CD4-positive, alpha-beta T cell treated with Interleukin-4 for 1 hour (primary cell): ENCODE measurements at regions not wholly inside any gene's neighbourhood (a gene's known extent, or its start where the extent isn't known, plus 50 kb on each side); places are given as distances from the start of the nearest gene placed in this dataset.

Source experiments
- DNase-seq, 2 donors: peaks; one replicate each; pipeline ENCODE4 v3.0.0-alpha.2; 2020 to 2022

GRCh38 chr2:136399667-136400289, 281.8 kb upstream of the CXCR4 start:
- DNase-seq: no peak

DNA sequence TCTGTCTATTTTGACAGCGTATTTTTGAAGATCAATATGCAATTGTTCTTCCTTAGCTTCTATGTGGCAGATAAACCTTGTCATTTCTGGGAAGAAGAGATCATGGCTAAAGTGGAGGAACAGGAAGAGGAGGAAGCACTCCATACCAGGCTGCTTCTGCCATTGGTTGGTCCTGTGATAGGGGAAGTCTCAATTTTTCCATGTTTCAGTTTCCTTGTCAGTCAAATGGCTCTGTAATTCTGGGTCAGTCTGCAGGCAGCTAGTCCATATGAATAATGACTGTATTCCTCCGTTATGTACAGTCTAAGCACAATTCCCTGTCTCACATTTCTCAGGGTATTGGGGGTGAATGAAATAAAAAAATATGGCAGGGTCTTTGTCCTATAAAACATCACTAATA, 277.6 kb upstream of the CXCR4 start:
- DNase-seq: no peak

GRCh38 chr2:136394136-136395060, 276.4 kb upstream of the CXCR4 start:
- DNase-seq: no peak

DNA sequence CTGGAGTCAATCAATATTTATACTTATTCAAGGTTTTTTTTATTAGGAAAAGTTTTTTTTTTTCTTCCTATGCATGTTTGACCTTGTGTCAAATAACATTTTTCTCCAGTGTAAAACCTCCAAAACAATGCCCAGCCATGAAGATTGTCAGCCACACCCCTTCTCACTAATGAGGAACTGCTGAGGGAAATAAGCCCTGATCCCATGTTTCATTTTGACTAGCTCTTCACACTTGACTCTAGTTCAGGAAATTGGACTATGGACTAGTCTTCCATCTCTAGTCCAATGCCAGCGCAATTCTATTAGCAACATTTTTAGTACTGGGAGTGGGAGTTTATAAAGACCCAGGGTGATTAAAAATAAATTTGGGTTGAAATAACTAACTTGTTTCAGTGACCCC, 275.6 kb upstream of the CXCR4 start:
- DNase-seq: no peak

- no peak for DNase-seq
These were observed 275.1 kb upstream of the CXCR4 start for GRCh38 chr2:136392897-136393505.

GRCh38 chr2:136389809-136390208, 271.9 kb upstream of the CXCR4 start:
- no peak for DNase-seq

- DNase-seq: no peak
These were observed 268.1 kb upstream of the CXCR4 start for GRCh38 chr2:136386046-136386445.

DNA sequence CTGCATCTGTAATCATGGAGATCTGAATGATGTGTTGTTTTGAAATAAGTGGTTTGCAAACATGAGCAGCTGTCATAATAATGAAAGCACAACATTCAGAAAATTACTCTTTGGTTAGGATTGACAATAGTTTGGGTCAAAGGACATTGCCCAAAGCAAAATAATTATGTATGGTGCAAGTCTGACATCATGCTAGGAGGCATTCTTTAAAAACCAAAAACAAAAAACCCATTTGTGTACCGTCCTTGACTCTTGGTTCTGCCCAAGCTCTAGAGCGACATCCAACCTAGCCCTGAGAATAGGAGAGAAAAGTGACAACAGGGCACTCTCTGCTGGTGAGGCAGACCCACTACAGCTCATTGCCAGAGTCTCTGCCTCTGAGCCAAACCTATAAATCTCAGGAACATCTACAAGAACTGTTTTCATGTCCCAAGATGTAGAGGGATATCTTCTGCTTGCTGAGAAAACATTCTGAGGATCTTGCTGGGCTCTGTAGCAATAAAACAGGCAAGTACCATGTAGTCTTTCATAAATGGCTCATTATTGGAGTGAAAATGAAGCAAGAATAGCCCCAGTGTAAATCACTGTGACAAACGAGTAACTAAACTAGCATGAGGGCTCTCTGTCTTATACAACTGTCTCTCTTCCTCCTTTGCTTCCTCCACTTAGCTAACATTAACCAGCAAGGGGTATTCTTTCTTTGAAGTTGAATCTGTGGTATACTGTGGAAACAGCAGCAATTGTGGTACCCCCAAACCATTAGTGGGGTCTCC, 266.8 kb upstream of the CXCR4 start:
- DNase-seq: peak; percentile 69 to 75

- no peak for DNase-seq
These were observed 265.2 kb upstream of the CXCR4 start for GRCh38 chr2:136383167-136383566.

- DNase-seq: peak; percentile 77 to 80
These were observed 264.0 kb upstream of the CXCR4 start for GRCh38 chr2:136381722-136382633.

DNA sequence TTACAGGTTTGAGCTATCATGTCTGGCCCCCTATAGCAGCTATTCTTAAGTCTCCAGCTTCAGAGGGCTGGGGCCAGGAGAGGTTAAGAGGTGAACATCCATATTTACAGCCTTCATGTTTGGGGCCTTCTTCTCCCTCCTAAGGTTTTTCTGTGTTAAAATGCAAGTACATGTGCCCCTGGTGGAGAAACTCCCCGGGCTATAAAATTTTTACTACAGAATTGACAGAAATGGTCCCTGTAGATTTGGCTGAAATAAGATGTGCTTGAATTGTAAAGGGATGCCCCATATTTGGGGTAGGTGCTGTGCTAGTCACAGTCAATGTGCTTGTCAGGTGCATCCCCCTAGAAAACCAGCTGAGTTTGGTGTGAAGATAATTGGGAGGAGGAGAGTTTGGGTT, 263.3 kb upstream of the CXCR4 start:
- DNase-seq: no peak

DNA sequence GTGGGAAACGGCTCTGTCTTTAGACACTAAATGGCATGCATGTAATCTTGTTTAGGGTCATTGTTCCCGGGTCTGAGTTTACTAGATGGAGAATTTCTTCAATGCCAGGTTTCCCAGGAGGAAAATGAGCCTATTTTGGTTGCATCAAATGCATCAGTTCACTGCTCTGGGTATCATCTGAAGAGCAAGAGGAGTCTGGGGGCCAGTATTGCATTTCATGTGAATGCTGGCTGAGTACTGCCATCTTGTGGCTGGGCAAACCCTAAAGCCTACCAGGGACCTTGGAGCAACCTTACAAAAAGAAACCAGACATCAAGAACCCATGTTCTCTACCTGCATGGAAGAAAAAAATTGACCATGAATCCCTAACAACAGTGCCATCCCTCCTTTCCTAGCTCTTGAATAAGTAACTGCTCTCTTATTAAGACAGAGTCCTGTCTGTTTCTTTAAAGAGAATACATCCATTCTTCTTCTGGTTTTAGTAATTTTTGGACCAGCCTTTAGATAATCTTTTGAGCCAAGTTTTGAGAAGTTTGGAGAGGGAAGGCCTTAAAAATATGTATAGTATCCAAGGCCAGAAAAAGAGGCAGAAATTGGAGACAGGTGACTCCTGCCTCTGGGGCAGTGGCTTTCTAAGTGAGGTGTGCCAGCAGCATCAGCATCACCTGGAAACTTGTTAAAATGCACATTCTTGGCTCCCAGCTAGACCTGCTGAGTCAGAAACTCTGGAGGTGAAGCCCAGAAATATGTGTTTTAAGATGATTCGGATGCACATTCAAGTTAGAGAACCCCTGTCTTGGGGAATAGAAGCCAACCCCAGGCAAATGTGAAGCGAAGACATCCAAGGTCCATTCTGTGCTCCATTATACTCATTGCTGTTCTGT, 261.0 kb upstream of the CXCR4 start:
- DNase-seq: peak; percentile 80 to 84

- DNase-seq: no peak
These were observed 259.8 kb upstream of the CXCR4 start for GRCh38 chr2:136377423-136378382.

GRCh38 chr2:136376798-136377211, 258.9 kb upstream of the CXCR4 start:
- no peak for DNase-seq

DNA sequence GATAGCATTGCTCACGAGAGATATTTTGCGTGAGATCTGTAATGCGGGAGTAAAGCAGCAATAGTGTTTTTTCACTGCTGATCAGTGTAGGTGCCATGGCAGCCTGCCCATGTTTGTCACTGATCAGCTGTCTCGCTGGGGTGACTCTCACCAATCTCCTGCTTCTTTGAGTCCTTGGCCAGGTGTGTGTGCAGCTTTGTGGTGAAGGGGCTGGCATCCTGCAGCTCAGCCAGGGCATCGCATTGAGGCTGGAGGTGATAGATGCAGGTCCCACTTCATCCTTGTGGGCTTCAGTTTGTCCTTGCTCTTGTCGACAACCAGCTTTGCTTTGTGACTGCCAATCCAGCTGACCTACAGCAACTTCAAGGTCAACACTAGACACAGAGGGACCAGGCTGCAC, 258.3 kb upstream of the CXCR4 start:
- peak in 1 of 2 donors; percentile 23 for DNase-seq

- DNase-seq: no peak
These were observed 257.3 kb upstream of the CXCR4 start for GRCh38 chr2:136375017-136375901.

DNA sequence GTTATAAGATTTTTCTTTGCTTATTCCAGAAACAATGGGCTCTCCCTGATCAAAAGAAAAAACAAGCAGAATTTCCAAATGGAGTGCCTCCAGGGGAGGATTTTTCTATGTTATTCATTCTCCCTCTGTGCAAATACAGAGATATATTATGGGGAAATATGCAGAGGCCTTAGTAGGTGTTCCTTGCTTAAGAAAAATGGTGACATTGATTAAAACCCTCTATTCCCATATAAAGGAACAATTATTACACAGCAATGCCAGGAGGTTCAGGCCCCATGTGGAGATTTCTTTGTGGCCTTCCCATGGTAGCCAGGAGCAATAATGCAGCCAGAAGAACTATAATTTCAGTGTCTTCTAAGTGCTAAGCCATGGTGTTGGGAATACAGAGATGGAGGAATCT, 255.9 kb upstream of the CXCR4 start:
- DNase-seq: no peak

DNA sequence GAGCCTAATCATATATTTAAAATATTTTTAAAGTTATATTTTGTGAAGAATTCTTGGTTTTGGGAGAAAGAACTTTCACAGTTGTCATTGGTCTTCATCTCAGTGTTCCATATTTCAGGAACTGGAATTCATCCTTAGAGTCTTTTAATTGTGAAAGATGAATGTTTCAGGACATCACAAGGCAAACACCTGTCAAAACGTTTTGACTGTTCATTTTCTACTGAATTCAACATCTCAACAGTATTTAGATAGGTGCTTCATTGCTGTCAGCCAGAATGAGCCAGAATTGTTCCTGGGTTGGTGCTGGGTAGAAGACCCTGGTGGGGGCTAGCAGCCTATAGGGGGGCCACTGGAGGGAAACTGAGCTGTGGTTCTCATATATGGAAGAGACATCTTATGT, 255.1 kb upstream of the CXCR4 start:
- DNase-seq: no peak

DNA sequence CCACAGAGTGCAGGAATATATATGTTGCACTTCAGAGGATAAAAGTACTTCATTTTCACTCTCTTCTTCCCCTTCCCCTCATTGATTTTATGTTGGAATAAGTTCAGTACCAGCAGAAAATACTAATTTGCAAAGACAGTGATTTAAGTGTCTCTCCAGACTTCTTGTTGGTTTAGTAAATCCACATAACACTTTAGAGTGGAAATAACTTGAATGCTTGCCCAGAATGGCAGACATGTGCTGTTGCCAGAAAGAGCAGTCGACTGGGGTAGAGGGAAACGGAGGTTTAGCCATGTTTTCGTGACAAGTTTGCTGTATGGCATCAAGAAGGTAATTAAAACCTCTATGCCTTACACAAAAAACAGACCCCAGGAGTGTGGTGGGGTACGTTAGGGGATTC, 246.0 kb upstream of the CXCR4 start:
- no peak for DNase-seq
